HG03442 (cell line): ENCODE measurements at regions not wholly inside any gene's neighbourhood (a gene's known extent, or its start where the extent isn't known, plus 50 kb on each side); places are given as distances from the start of the nearest gene placed in this dataset.
"Not testable (repeated sequence)": the region's sequence is repeated elsewhere in the genome, so short reads cannot be mapped to it uniquely, and the experiment has no call there.

ENCODE experiments used
- ATAC-seq: cut with Tn5 transposase; IDR thresholded peaks from one replicate; pipeline ENCODE4 v1.9.1; 2021; ENCODE audit warnings: mild to moderate bottlenecking, moderate library complexity; ENCODE audit not compliant: unreplicated experiment

- ATAC-seq, result no peak
Measured at GRCh38 chr6:122145246-122145645, 254.2 kb upstream of the HSF2 start.

GRCh38 chr6:122145741-122146240 lies 253.7 kb upstream of the HSF2 start:
- no peak for ATAC-seq

- ATAC-seq, result no peak
Measured at GRCh38 chr6:122147291-122147690, 252.2 kb upstream of the HSF2 start.

- no peak for ATAC-seq
Measured at GRCh38 chr6:122151066-122151465, 248.4 kb upstream of the HSF2 start.

- ATAC-seq, result no peak
Measured at GRCh38 chr6:122151763-122152162, 247.7 kb upstream of the HSF2 start.

- no peak for ATAC-seq
Measured at GRCh38 chr6:122153557-122153956, 245.9 kb upstream of the HSF2 start.

- ATAC-seq, result no peak
Measured at GRCh38 chr6:122154155-122154554, 245.3 kb upstream of the HSF2 start.

- no peak for ATAC-seq
Measured at GRCh38 chr6:122154912-122155575, 244.4 kb upstream of the HSF2 start.

GRCh38 chr6:122161136-122161535 lies 238.3 kb upstream of the HSF2 start:
- no peak for ATAC-seq

- ATAC-seq, result no peak
Measured at GRCh38 chr6:122165014-122165413, 234.4 kb upstream of the HSF2 start.

GRCh38 chr6:122170274-122170673 lies 229.2 kb upstream of the HSF2 start:
- no peak for ATAC-seq

- no peak for ATAC-seq
Measured at GRCh38 chr6:122178988-122179387, 220.5 kb upstream of the HSF2 start.

- ATAC-seq, result no peak
Measured at GRCh38 chr6:122180132-122180531, 219.3 kb upstream of the HSF2 start.

- no peak for ATAC-seq
Measured at GRCh38 chr6:122182061-122182460, 217.4 kb upstream of the HSF2 start.

- no peak for ATAC-seq
Measured at GRCh38 chr6:122184401-122184827, 215.0 kb upstream of the HSF2 start.

GRCh38 chr6:122185458-122185857 lies 214.0 kb upstream of the HSF2 start:
- ATAC-seq, result not testable (repeated sequence)

- no peak for ATAC-seq
Measured at GRCh38 chr6:122187186-122187585, 212.3 kb upstream of the HSF2 start.

GRCh38 chr6:122198922-122199321 lies 200.5 kb upstream of the HSF2 start:
- no peak for ATAC-seq

GRCh38 chr6:122200440-122200839 lies 199.0 kb upstream of the HSF2 start:
- no peak for ATAC-seq

- no peak for ATAC-seq
Measured at GRCh38 chr6:122202576-122203137, 196.8 kb upstream of the HSF2 start.

- ATAC-seq, result no peak
Measured at GRCh38 chr6:122207061-122207460, 192.4 kb upstream of the HSF2 start.

GRCh38 chr6:122207794-122208193 lies 191.7 kb upstream of the HSF2 start:
- no peak for ATAC-seq
